Brain microvascular endothelial cell (primary cell): ENCODE measurements at regions not wholly inside any gene's neighbourhood (a gene's known extent, or its start where the extent isn't known, plus 50 kb on each side); places are given as distances from the start of the nearest gene placed in this dataset.

Experiments
- DNase-seq: peaks from one replicate; pipeline ENCODE4 v3.0.0-alpha.2; 2020
- H3K27ac ChIP-seq: fragments of 250-450 bp; sonication (Bioruptor Pico); 2 replicates; pipeline ENCODE4 v1.5.1; 2020; ENCODE audit warnings: mild to moderate bottlenecking, moderate library complexity
- H3K27me3 ChIP-seq: fragments of 250-450 bp; sonication (Bioruptor Pico); replicated peaks from 2 replicates; pipeline ENCODE4 v1.5.1; 2020; ENCODE audit warnings: mild to moderate bottlenecking
- H3K36me3 ChIP-seq: fragments of 250-450 bp; sonication (Bioruptor Pico); replicated peaks from 2 replicates; pipeline ENCODE4 v1.5.1; 2020; ENCODE audit warnings: mild to moderate bottlenecking
- H3K4me3 ChIP-seq: 2 replicates; pipeline ENCODE4 v1.5.1; 2011; ENCODE audit warnings: low read depth, mild to moderate bottlenecking, control low read depth, low read length, moderate library complexity
- in situ Hi-C: cut with HindIII; loops from 2 replicates; pipeline ENCODE4 v1.10.0; 2017; ENCODE audit warnings: low sequenced_read_pairs, low pct_ligation_motif_present
- TF ChIP-seq, protein P1 (sequence below): IDR thresholded peaks from 2 replicates; pipeline ENCODE4 v1.5.1; 2011; ENCODE audit warnings: low read depth, mild to moderate bottlenecking, moderate library complexity, low read length, control low read depth, inconsistent platforms; ENCODE audit errors: missing control alignments

DNA sequence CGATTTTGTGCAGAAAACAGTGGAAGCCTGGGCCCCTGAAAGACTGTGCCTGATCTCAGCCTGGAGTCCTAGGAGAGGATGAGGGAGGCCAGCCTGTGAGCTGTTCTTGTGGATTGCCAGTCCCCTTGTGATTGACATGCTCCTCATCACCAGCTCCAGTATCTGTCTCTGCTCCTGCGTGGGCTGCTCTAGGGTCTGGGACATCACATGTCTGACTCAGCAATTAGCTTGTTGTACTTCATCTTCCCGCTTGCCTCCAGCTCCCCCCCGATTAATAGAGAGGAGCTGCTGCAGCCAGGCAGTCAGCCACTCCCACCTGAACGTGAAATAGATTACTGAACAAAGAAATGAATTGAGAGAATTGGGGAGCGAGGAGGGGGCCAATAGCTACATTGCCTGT lies 99.6 kb upstream of the TBX20 start:
- in situ Hi-C loops, result no loop called here
- no peak overlapping the region for H3K27ac ChIP-seq
- DNase-seq, result no peak
- TF ChIP-seq, protein P1, sequence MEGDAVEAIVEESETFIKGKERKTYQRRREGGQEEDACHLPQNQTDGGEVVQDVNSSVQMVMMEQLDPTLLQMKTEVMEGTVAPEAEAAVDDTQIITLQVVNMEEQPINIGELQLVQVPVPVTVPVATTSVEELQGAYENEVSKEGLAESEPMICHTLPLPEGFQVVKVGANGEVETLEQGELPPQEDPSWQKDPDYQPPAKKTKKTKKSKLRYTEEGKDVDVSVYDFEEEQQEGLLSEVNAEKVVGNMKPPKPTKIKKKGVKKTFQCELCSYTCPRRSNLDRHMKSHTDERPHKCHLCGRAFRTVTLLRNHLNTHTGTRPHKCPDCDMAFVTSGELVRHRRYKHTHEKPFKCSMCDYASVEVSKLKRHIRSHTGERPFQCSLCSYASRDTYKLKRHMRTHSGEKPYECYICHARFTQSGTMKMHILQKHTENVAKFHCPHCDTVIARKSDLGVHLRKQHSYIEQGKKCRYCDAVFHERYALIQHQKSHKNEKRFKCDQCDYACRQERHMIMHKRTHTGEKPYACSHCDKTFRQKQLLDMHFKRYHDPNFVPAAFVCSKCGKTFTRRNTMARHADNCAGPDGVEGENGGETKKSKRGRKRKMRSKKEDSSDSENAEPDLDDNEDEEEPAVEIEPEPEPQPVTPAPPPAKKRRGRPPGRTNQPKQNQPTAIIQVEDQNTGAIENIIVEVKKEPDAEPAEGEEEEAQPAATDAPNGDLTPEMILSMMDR, result no peak
- H3K4me3 ChIP-seq, result no peak overlapping the region
- H3K36me3 ChIP-seq, result no peaks in the 10 kb centered on the region
- no peaks in the 10 kb centered on the region for H3K27me3 ChIP-seq

DNA sequence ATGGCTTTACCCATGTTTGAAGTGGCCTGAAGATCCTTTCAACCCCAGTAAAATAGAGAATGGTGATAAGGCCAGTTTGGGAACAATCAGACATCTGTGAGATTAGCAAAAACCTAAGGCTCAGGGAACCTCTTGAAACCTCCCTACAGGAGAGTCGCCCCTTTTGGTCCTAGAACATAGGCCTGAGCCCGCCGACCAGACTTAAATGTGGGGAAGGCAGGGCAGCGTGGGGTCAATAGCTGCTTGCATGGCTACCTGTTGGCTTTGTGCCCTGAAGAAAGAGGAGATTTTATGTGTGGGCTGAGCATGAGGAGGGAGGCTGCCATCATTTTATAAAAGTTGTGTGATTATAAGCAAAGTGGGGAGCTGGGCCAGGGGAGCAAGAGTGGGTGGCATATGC lies 97.6 kb upstream of the TBX20 start:
- DNase-seq, result no peak
- TF ChIP-seq, protein P1, result no peak
- Histone ChIP-seq H3K36me3 (no peaks in the 10 kb centered on the region), H3K27ac (no peak overlapping the region), H3K27me3 (no peaks in the 10 kb centered on the region), H3K4me3 (no peak overlapping the region)
- in situ Hi-C loops, result no loop called here

DNA sequence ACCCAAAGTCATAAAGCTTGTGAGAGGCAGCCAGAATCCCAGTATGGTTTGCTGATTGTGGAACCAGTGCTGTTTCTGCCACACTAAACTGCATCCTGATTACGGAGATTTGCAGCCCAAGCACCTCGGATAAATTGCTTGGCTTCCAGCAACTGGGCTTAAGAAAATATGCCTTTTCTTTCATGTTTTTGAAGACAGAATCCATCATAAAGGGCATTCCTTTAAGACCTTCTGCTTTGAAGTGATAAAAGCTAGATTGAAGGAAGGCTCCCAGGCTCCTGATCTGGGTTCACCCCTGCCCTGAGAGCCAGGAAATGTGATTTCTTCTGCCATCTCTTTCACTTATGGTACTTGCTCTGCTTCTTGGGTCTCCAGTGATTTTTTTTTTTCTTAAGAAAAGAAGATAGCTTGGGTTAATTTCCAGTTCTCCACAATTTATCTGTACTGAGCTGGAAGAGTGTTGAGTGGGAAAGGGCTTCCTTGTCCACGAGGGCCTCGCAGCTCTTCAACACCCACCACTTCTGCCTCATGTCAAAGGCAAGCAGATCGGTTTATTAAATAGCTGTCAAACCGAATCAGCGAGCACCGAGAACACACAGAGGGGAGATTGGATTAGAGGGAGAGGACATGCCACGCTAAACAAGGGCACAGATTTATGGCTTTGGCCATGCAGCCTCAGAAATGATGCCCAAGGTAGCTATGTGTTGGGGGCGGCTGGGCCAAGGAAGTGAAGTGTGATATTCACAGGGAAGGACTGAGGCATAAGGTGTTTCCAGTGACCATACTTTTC lies 94.9 kb upstream of the TBX20 start:
- no peak overlapping the region for H3K4me3 ChIP-seq
- TF ChIP-seq, protein P1, result no peak
- no peak for DNase-seq
- H3K36me3 ChIP-seq, result no peaks in the 10 kb centered on the region
- no peaks in the 10 kb centered on the region for H3K27me3 ChIP-seq
- in situ Hi-C loops, result no loop called here
- H3K27ac ChIP-seq, result no peak overlapping the region

DNA sequence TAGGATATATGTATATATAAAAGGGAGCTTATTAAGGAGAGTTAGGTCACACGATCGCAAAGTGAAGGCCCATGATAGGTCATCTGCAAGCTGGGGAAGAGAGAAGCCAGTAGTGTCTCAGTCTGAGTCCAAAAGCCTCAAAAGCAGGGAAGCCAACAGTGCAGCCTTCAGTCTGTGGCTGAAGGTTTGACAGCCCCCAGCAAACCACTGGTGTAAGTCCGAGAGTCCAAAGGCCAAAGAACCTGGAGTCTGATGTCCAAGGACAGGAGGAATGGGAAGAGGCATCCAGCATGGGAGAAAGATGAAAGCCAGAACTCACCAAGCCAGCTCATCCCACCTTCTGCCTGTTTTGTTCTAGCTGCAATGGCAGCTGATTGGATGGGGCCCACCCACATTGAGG lies 88.9 kb upstream of the TBX20 start:
- in situ Hi-C loops, result no loop called here
- H3K36me3 ChIP-seq, result no peaks in the 10 kb centered on the region
- H3K4me3 ChIP-seq, result no peak overlapping the region
- TF ChIP-seq, protein P1, result no peak
- DNase-seq, result no peak
- no peak overlapping the region for H3K27ac ChIP-seq
- no peaks in the 10 kb centered on the region for H3K27me3 ChIP-seq

DNA sequence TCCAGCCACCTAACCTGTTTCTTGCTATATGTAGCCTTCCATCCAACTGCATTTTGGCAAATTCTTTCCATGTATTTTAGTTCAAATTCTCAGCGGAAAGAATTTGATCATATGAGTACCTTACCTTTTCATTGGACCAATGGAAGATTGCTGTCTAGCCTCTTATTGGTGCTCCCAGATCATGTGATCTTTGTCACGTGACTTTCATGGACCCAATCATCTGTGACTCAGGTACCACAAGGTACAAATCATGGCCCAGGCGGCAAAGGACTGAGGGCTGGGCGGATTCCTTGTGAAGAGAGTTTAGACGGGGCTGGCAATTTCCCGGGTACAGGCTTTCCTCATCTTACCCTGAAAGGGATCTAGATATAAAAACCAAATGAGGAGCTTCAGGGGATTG lies 85.9 kb upstream of the TBX20 start:
- no peaks in the 10 kb centered on the region for H3K27me3 ChIP-seq
- no peak overlapping the region for H3K27ac ChIP-seq
- TF ChIP-seq, protein P1, result no peak
- no peak overlapping the region for H3K4me3 ChIP-seq
- DNase-seq, result no peak
- in situ Hi-C loops, result no loop called here
- no peaks in the 10 kb centered on the region for H3K36me3 ChIP-seq

DNA sequence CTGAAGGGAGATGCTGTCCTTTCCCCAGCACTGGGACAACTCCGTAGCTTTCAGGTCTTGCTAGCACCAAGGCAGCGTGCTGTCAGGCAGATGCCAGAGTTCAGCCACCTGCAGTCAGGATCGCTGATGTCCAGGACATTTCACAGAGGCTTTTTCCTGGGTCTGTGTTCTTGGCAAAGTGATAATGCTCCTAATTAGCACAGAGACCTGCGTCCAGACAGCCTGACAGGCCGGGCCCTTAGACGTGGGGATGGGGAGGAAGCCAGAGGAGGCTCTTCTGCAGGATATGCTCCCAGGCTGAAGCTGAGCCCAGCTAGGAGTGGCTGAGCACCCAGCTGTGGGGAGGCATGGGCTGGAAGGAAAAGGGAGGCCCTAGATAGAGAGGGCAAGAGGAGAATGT lies 82.5 kb upstream of the TBX20 start:
- no peak overlapping the region for H3K4me3 ChIP-seq
- no peak for DNase-seq
- no peaks in the 10 kb centered on the region for H3K27me3 ChIP-seq
- no peak overlapping the region for H3K27ac ChIP-seq
- no peaks in the 10 kb centered on the region for H3K36me3 ChIP-seq
- TF ChIP-seq, protein P1, result no peak
- in situ Hi-C loops, result no loop called here
